Pancreas (tissue), 10 donors: ENCODE measurements at regions not wholly inside any gene's neighbourhood (a gene's known extent, or its start where the extent isn't known, plus 50 kb on each side); places are given as distances from the start of the nearest gene placed in this dataset.

Experiments
- ATAC-seq, 4 donors: fragments of 200-7000 bp; cut with Tn5 transposase; one replicate each; pipeline versions ENCODE4 v1.8.0 to v1.9.1; 2020; ENCODE audit warnings: mild to moderate bottlenecking in 4 of 4, moderate library complexity in 4 of 4
- DNase-seq, 6 donors: peaks; one replicate each; pipeline ENCODE4 v3.0.0-alpha.2; 2020
- FAIRE-seq: peaks from 2 replicates; lab custom pipeline; 2012; peaks lifted over from hg19 to GRCh38; lab: Jason Lieb, UNC
- H3K27ac ChIP-seq, 4 donors: fragments of 200-600 bp; sonication (generic); 1 replicate in 3 of 4; 2 replicates in 1 of 4; pipeline versions ENCODE4 v1.5.0 to v1.8.0; 2020
- H3K27me3 ChIP-seq, 4 donors: fragments of 200-600 bp; one replicate each; pipeline ENCODE4 v1.8.0; 2021
- H3K36me3 ChIP-seq, 3 donors: fragments of 200-600 bp; sonication (generic) in 1 of 3; one replicate each; pipeline versions ENCODE4 v1.5.0 to v1.8.0; 2020 to 2021
- H3K4me1 ChIP-seq, 3 donors: fragments of 200-600 bp; one replicate each; pipeline ENCODE4 v1.8.0; 2021
- H3K4me3 ChIP-seq, 4 donors: fragments of 200-600 bp; sonication (generic) in 2 of 4; one replicate each; pipeline versions ENCODE4 v1.5.0 to v1.8.0; 2020 to 2021
- H3K9me3 ChIP-seq, 4 donors: fragments of 200-600 bp; one replicate each; pipeline ENCODE4 v1.8.0; 2021
- CTCF ChIP-seq, 4 donors: fragments of 200-600 bp; sonication (generic) in 3 of 4; IDR thresholded peaks; one replicate each; pipeline versions ENCODE4 v1.5.0 to v1.8.0; 2021; ENCODE audit warnings: antibody characterized with exemption in 4 of 4
- WGBS, 2 donors: extraction: QIAGEN DNeasy Blood & Tissue Kit; methylation state at CpG; one replicate each; pipeline ENCODE4 v1.1.7; 2013; 5-methylcytosine and 5-hydroxymethylcytosine counted together
- intact Hi-C, 3 donors: fragments of 100-400 bp; cut with DNase I; formaldehyde crosslinking; loops; one replicate each; pipeline versions ENCODE4 v1.11.1 to v1.14.2; 2022
- donor health status: healthy with polysubstance abuse.
- donor health status: DM: no; HTN: no; CAD: no; lungs with moderate emphysema.
- donor health status: DM: no; HTN: no; CAD: no.
- donor health status: control.
- donor health status: control.
- donor health status: Bipolar disorder and iron deficiency.
- donor health status: DM: yes; HTN: yes; CAD: no.
- donor health status: DM: no; HTN: no; CAD: no.
- donor health status: DM: no; HTN: no; CAD: no.
- donor health status: DM: yes; HTN: yes; CAD: no.

- DNase-seq (no peak), FAIRE-seq (no peak), ATAC-seq (peak in 3 of 4 donors; percentile 35 to 54 (median 43))
- Histone ChIP-seq H3K9me3 (no peaks in the 10 kb centered on the region), H3K27me3 (no peaks in the 10 kb centered on the region), H3K27ac (no peak overlapping the region), H3K36me3 (no peaks in the 10 kb centered on the region), H3K4me3 (no peak overlapping the region), H3K4me1 (no peaks in the 10 kb centered on the region)
- 32 to 43% methylated on average over 3 of the region's 3 CpGs for WGBS, 2 donors
- intact Hi-C loops: no loop called here
- no peak for TF ChIP-seq CTCF (IDR thresholded peaks at IDR 0.05)
Observed at GRCh38 chr2:185644828-185645227, 93.8 kb upstream of the FSIP2 start.

- Histone ChIP-seq H3K36me3 (no peaks in the 10 kb centered on the region), H3K9me3 (no peaks in the 10 kb centered on the region), H3K27me3 (no peaks in the 10 kb centered on the region), H3K4me1 (no peaks in the 10 kb centered on the region), H3K27ac (no peak overlapping the region), H3K4me3 (no peak overlapping the region)
- DNase-seq: peak in 1 of 6 donors; percentile 26
- WGBS, 2 donors: 46 to 67% methylated on average over 1 of the region's 1 CpG
- FAIRE-seq: no peak
- intact Hi-C loops: no loop called here
- peak in 3 of 4 donors; percentile 69 to 91 (median 77) for ATAC-seq
- TF ChIP-seq CTCF (IDR thresholded peaks at IDR 0.05): no peak
Observed at GRCh38 chr2:185645529-185645928, 93.1 kb upstream of the FSIP2 start.

- TF ChIP-seq CTCF (IDR thresholded peaks at IDR 0.05): no peak
- Histone ChIP-seq H3K36me3 (no peaks in the 10 kb centered on the region), H3K9me3 (no peaks in the 10 kb centered on the region), H3K27me3 (no peaks in the 10 kb centered on the region), H3K4me3 (no peak overlapping the region), H3K4me1 (no peaks in the 10 kb centered on the region), H3K27ac (no peak overlapping the region)
- intact Hi-C loops: no loop called here
- DNase-seq (no peak), FAIRE-seq (no peak), ATAC-seq (no peak)
- 73 to 88% methylated on average over 2 of the region's 2 CpGs for WGBS, 2 donors
Observed at GRCh38 chr2:185658750-185659149, 79.9 kb upstream of the FSIP2 start.

- H3K27ac ChIP-seq: no peak overlapping the region
- H3K4me3 ChIP-seq: no peak overlapping the region
- no peaks in the 10 kb centered on the region for H3K4me1 ChIP-seq
- FAIRE-seq (no peak), DNase-seq (no peak), ATAC-seq (no peak)
- H3K9me3 ChIP-seq: no peaks in the 10 kb centered on the region
- H3K27me3 ChIP-seq: no peaks in the 10 kb centered on the region
- no peak for TF ChIP-seq CTCF (IDR thresholded peaks at IDR 0.05)
- 88 to 91% methylated on average over 1 of the region's 1 CpG for WGBS, 2 donors
- intact Hi-C loops: no loop called here
- no peaks in the 10 kb centered on the region for H3K36me3 ChIP-seq
Observed at GRCh38 chr2:185663811-185664210, 74.8 kb upstream of the FSIP2 start.

- Histone ChIP-seq H3K27ac (no peak overlapping the region), H3K9me3 (no peaks in the 10 kb centered on the region), H3K27me3 (no peaks in the 10 kb centered on the region), H3K36me3 (no peaks in the 10 kb centered on the region), H3K4me3 (no peak overlapping the region), H3K4me1 (no peaks in the 10 kb centered on the region)
- ATAC-seq: no peak
- WGBS, 2 donors: 65 to 81% methylated on average over 2 of the region's 2 CpGs
- FAIRE-seq: no peak
- no peak for TF ChIP-seq CTCF (IDR thresholded peaks at IDR 0.05)
- intact Hi-C loops: no loop called here
- DNase-seq: no peak
Observed at GRCh38 chr2:185664384-185664783, 74.2 kb upstream of the FSIP2 start.
